ENCODE measurements at regions not wholly inside any gene's neighbourhood (a gene's known extent, or its start where the extent isn't known, plus 50 kb on each side); places are given as distances from the start of the nearest gene placed in this dataset.
"Not testable (repeated sequence)": the region's sequence is repeated elsewhere in the genome, so short reads cannot be mapped to it uniquely, and the experiment has no call there.

DNA sequence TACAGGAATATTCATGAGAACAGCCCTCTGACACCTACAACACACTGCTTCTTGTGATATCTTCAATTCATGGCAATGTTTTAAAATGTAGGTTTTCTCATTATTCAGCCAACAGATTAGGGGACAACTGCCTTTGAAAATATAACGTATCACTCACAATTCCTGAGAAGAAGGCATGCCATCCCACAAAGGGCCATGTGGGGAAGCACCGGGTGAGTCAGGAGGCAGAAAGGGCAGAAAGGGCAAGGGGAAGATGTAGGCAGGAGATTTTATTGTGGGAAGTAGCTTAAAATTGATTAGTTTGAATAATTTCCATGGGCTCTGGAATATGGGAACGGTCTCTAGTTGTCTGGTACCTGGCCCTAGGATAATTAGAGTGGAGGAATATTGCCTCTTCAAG lies 165.7 kb downstream of the HHIPL2 start:
- no peak for DNase-seq (ENCODE audit: low read depth)
- H3K4me3 ChIP-seq (ENCODE audit: low read depth, low read length): no peak overlapping the region
- TF ChIP-seq, protein P1, sequence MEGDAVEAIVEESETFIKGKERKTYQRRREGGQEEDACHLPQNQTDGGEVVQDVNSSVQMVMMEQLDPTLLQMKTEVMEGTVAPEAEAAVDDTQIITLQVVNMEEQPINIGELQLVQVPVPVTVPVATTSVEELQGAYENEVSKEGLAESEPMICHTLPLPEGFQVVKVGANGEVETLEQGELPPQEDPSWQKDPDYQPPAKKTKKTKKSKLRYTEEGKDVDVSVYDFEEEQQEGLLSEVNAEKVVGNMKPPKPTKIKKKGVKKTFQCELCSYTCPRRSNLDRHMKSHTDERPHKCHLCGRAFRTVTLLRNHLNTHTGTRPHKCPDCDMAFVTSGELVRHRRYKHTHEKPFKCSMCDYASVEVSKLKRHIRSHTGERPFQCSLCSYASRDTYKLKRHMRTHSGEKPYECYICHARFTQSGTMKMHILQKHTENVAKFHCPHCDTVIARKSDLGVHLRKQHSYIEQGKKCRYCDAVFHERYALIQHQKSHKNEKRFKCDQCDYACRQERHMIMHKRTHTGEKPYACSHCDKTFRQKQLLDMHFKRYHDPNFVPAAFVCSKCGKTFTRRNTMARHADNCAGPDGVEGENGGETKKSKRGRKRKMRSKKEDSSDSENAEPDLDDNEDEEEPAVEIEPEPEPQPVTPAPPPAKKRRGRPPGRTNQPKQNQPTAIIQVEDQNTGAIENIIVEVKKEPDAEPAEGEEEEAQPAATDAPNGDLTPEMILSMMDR (IDR thresholded peaks at IDR 0.05; ENCODE audit: control insufficient read depth, extremely low read depth, insufficient read depth): no peak

DNA sequence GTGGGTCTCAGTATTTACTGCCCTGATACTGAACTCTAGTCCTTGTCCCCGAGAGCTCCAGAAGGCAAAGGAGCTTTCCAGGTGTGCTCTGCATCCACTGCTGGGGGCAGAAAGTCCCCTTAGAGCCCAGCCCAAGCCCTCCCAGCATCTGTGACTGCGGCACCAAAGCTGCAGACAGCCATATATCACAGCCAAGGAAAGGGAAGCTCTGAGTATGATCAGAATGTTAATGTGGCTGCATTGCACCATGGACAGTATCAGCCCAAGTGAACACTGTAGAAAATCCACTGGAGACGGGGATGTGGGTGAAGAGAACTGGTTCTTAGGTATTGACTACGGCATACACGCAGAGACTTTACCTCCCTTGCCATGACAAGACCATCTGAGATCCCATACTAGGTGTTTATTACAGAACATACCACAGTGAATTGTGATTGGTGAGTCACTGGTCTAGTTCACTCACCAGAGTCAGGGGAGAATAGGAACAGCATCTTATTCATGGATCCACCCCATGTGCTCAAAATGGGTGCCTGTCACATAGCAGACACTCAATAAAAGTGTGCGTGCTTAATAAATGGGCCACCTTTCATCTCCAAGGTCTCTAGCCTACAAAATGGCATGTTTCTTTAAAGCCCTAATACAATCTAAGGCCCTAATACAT lies 170.3 kb downstream of the HHIPL2 start:
- no peak overlapping the region for H3K4me3 ChIP-seq (ENCODE audit: low read depth, low read length)
- DNase-seq (ENCODE audit: low read depth): no peak
- TF ChIP-seq, protein P1 (IDR thresholded peaks at IDR 0.05; ENCODE audit: control insufficient read depth, extremely low read depth, insufficient read depth): no peak

DNA sequence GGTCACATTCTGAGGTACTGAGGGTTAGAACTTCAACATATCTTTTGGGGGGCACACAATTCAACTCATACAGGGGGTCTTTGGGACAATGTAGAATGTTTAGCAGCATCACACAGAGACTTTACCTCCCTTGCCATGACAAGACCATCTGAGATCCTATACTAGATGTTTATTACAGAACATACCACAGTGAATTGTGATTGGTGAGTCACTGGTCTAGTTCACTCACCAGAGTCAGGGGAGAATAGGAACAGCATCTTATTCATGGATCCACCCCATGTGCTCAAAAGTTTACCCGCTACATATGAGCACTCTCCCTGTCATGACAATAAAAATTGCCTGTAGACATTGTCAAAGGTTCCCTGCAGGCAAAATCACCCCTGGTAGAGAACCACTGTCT lies 171.1 kb downstream of the HHIPL2 start:
- DNase-seq (ENCODE audit: low read depth); H3K4me3 ChIP-seq (ENCODE audit: low read depth, low read length): not testable (repeated sequence)

DNA sequence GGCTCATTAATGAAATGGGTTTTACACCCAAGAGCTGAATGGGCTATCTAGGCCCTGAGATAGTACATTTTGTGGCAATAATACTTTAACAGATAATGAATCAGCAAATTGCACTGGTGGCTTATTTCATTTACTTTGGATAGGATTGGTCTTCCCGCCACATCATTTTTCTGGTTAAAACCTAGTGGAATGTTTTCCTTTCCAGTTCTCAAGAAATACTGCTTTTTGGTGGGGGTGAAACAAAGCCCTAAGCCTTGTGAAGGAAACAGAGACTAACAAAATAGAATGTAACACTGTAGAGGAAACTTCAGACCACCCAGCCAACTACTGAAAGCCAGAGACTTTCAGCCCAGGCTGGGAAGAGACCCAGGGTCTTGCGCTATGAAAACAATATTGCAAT lies 172.2 kb downstream of the HHIPL2 start:
- TF ChIP-seq, protein P1 (IDR thresholded peaks at IDR 0.05; ENCODE audit: control insufficient read depth, extremely low read depth, insufficient read depth): no peak
- DNase-seq (ENCODE audit: low read depth): no peak
- no peak overlapping the region for H3K4me3 ChIP-seq (ENCODE audit: low read depth, low read length)

DNA sequence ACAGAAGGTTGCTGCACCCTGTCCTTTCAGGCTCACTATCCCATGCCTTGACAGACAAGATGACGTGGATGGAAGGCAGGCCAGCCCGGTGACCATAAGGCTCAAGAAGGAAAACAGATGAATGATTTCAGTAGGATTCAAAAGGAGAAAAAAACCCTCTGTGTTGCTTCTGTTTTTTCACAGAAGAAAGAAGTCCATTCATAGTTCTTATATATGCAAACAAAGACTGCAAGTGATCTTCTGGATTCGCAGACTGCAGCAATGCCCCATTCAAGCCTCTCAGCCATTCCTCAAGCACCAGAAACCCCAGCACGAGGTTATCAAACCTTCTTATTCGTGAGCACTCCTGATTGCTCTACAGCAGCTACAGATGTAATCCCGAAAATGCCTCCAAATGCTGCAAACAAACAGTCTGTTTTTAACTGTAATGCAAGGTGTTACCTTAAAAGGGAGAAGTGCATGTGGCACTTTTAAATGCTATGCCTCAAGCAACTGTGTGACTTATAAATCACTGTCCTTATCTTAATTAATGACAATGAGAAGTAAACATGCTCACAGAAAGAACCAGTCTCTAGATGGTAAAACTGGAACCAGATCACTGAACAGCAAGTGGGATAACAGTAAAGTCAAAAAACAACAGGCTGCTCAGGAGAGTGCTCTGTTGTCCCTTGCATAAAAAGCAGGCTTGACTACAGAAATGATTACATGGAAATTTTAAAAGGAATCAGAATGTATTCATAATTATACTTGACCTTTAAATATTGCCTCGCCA lies 173.9 kb downstream of the HHIPL2 start:
- TF ChIP-seq, protein P1 (IDR thresholded peaks at IDR 0.05; ENCODE audit: control insufficient read depth, extremely low read depth, insufficient read depth): no peak
- no peak overlapping the region for H3K4me3 ChIP-seq (ENCODE audit: low read depth, low read length)
- no peak for DNase-seq (ENCODE audit: low read depth)

DNA sequence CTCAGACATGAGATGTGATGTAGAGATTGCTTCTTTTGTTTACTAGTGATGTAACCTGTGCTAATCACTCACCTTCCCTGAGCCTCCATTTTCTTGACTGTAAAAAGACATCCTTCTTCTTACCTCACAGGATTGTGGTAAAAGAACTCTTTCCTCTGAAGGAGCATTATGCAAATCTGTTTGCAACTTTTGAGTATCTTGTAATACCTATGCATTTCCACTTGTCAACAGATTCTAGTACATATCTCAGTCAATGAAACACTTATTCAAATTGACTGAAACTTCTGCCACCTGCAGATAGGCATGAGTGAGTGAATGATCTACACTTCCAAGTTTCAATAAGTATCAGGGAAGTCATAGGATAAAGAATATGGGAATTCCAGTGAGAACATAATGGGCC lies 174.7 kb downstream of the HHIPL2 start:
- DNase-seq (ENCODE audit: low read depth): no peak
- TF ChIP-seq, protein P1 (IDR thresholded peaks at IDR 0.05; ENCODE audit: control insufficient read depth, extremely low read depth, insufficient read depth): no peak
- no peak overlapping the region for H3K4me3 ChIP-seq (ENCODE audit: low read depth, low read length)

DNA sequence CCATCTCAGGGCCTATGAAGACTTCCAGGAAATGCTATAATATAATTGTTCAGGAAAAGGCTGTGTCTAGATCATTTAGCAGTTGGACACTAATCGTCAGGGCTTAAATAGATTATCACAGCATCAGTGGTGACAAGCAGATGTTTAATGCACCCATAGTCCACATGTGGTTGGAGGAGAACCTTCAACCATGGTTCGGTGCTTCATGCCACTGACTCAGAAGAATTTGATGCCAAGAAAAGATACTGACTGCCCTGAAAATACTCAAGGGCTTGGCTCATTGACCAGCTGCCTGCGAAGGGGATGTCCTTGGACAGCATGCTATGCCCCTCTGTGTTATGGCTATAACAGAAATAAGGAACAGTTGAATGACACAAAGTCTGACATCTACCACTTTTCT lies 175.7 kb downstream of the HHIPL2 start:
- no peak for DNase-seq (ENCODE audit: low read depth)
- H3K4me3 ChIP-seq (ENCODE audit: low read depth, low read length): no peak overlapping the region
- TF ChIP-seq, protein P1 (IDR thresholded peaks at IDR 0.05; ENCODE audit: control insufficient read depth, extremely low read depth, insufficient read depth): no peak
